Lung (tissue), 11 donors: ENCODE measurements at regions not wholly inside any gene's neighbourhood (a gene's known extent, or its start where the extent isn't known, plus 50 kb on each side); places are given as distances from the start of the nearest gene placed in this dataset.

Source experiments
- ATAC-seq: fragments of 200-7000 bp; cut with Tn5 transposase; one replicate; pipeline ENCODE4 v1.9.1; 2020; ENCODE audit warnings: moderate number of reproducible peaks; ENCODE audit not compliant: insufficient read depth, low FRiP score
- DNase-seq, 3 donors: peaks; one replicate each; pipeline ENCODE4 v3.0.0-alpha.2; 2013 to 2017
- H3K27ac ChIP-seq, 2 donors: one replicate each; pipeline ENCODE4 v1.5.1; 2013; ENCODE audit warnings: mild to moderate bottlenecking in 2 of 2, moderate library complexity in 2 of 2, control low read depth in 1 of 2, inconsistent platforms in 1 of 2, low read depth in 1 of 2, low read length in 1 of 2
- H3K27me3 ChIP-seq, 3 donors: one replicate each; pipeline ENCODE4 v1.5.1; 2013; ENCODE audit warnings: low read length in 2 of 3; ENCODE audit not compliant: control insufficient read depth in 3 of 3, insufficient read depth in 3 of 3
- H3K36me3 ChIP-seq, 4 donors: one replicate each; pipeline ENCODE4 v1.5.1; 2013; ENCODE audit warnings: low read length in 4 of 4, mild to moderate bottlenecking in 1 of 4, moderate library complexity in 1 of 4; ENCODE audit not compliant: control insufficient read depth in 4 of 4, insufficient read depth in 4 of 4
- H3K4me1 ChIP-seq, 5 donors: one replicate each; pipeline ENCODE4 v1.5.1; 2013; ENCODE audit warnings: low read length in 5 of 5, mild to moderate bottlenecking in 2 of 5, moderate library complexity in 1 of 5; ENCODE audit not compliant: control insufficient read depth in 5 of 5, insufficient read depth in 5 of 5
- H3K4me3 ChIP-seq: one replicate; pipeline ENCODE4 v1.5.1; 2013; ENCODE audit warnings: mild to moderate bottlenecking, control low read depth, moderate library complexity
- H3K9ac ChIP-seq, 2 donors: one replicate each; pipeline ENCODE4 v1.5.1; 2013; ENCODE audit warnings: low read length in 2 of 2, control low read depth in 1 of 2; ENCODE audit not compliant: insufficient read depth in 1 of 2
- H3K9me3 ChIP-seq, 4 donors: one replicate each; pipeline ENCODE4 v1.5.1; 2013; ENCODE audit warnings: low read length in 3 of 4, mild to moderate bottlenecking in 1 of 4, moderate library complexity in 1 of 4; ENCODE audit not compliant: control insufficient read depth in 4 of 4, insufficient read depth in 3 of 4
- CTCF ChIP-seq: IDR thresholded peaks from 2 replicates; pipeline ENCODE4 v1.5.1; 2012; ENCODE audit warnings: mild to moderate bottlenecking; ENCODE audit errors: control extremely low read depth, extremely low read depth
- WGBS, 2 donors: extraction: QIAGEN DNeasy Blood & Tissue Kit; methylation state at CpG; one replicate each; pipeline ENCODE4 v1.1.7; 2013; 5-methylcytosine and 5-hydroxymethylcytosine counted together
- donor health status: control.
- donor health status: control.
- donor health status: Bipolar disorder and iron deficiency.
- donor health status: healthy.
- donor health status: DM: yes; HTN: yes; CAD: no.

GRCh38 chr3:59257506-59257905 lies 207.7 kb upstream of the CFAP20DC start:
- ATAC-seq = no peak

GRCh38 chr3:59256230-59256629 lies 206.4 kb upstream of the CFAP20DC start:
- no peak for ATAC-seq
- no peak for DNase-seq
- Histone ChIP-seq H3K36me3 (no peaks in the 10 kb centered on the region), H3K9me3 (no peaks in the 10 kb centered on the region), H3K4me3 (no peak overlapping the region), H3K27me3 (no peaks in the 10 kb centered on the region), H3K4me1 (peaks cover 0 to 5% (median 0%) of the 10 kb centered on the region in 5 donors), H3K9ac (no peak overlapping the region), H3K27ac (no peak overlapping the region)
- no peak for TF ChIP-seq CTCF
- 93 to 94% methylated on average over 1 of the region's 1 CpG for WGBS, 2 donors

More at GRCh38 chr3:59257506-59257905, 207.7 kb upstream of the CFAP20DC start:
- H3K4me1 ChIP-seq = no peaks in the 10 kb centered on the region
- H3K36me3 ChIP-seq = no peaks in the 10 kb centered on the region
- TF ChIP-seq CTCF = no peak
- H3K27ac ChIP-seq = no peak overlapping the region
- H3K9me3 ChIP-seq = no peaks in the 10 kb centered on the region
- no peak overlapping the region for H3K4me3 ChIP-seq
- H3K27me3 ChIP-seq = no peaks in the 10 kb centered on the region
- 95 to 96% methylated on average over 3 of the region's 3 CpGs for WGBS, 2 donors
- no peak for DNase-seq
- H3K9ac ChIP-seq = no peak overlapping the region

- DNase-seq (no peak), ATAC-seq (no peak)
- 75 to 95% methylated on average over 3 of the region's 3 CpGs for WGBS, 2 donors
- Histone ChIP-seq H3K4me1 (peaks cover 0 to 5% (median 0%) of the 10 kb centered on the region in 5 donors), H3K9ac (no peak overlapping the region), H3K27ac (no peak overlapping the region), H3K4me3 (no peak overlapping the region), H3K9me3 (no peaks in the 10 kb centered on the region), H3K36me3 (no peaks in the 10 kb centered on the region), H3K27me3 (no peaks in the 10 kb centered on the region)
- no peak for TF ChIP-seq CTCF
Observed at GRCh38 chr3:59254976-59255375, 205.2 kb upstream of the CFAP20DC start.

- H3K9ac ChIP-seq = no peak overlapping the region
- no peak overlapping the region for H3K27ac ChIP-seq
- no peaks in the 10 kb centered on the region for H3K9me3 ChIP-seq
- H3K4me3 ChIP-seq = no peak overlapping the region
- DNase-seq (peak in 1 of 3 donors; percentile 10), ATAC-seq (no peak)
- H3K4me1 ChIP-seq = peaks cover 0 to 6% (median 0%) of the 10 kb centered on the region in 5 donors
- no peak for TF ChIP-seq CTCF
- no peaks in the 10 kb centered on the region for H3K27me3 ChIP-seq
- no peaks in the 10 kb centered on the region for H3K36me3 ChIP-seq
- 74 to 85% methylated on average over 7 of the region's 7 CpGs for WGBS, 2 donors
Observed at GRCh38 chr3:59254433-59254832, 204.6 kb upstream of the CFAP20DC start.
